GM12878 (cell line): ENCODE measurements at regions not wholly inside any gene's neighbourhood (a gene's known extent, or its start where the extent isn't known, plus 50 kb on each side); places are given as distances from the start of the nearest gene placed in this dataset.

ENCODE experiments used
- CEBPZ ChIP-seq: fragments of 150-350 bp; IDR thresholded peaks from 2 replicates; pipeline ENCODE4 v1.6.1; 2016; ENCODE audit warnings: low read depth, low read length
- EZH2 ChIP-seq: IDR thresholded peaks from 2 replicates; pipeline ENCODE4 v1.6.1; 2012; ENCODE audit warnings: low read depth, mild to moderate bottlenecking, control low read depth, inconsistent platforms, low read length, borderline replicate concordance; ENCODE audit not compliant: control insufficient read depth
- MEF2B ChIP-seq: fragments of 450-650 bp; IDR thresholded peaks from 2 replicates; pipeline ENCODE4 v1.6.1; 2018; ENCODE audit warnings: mild to moderate bottlenecking, moderate library complexity; ENCODE audit not compliant: partially characterized antibody, poor library complexity, severe bottlenecking
- RUNX3 ChIP-seq: IDR thresholded peaks from 2 replicates; pipeline ENCODE4 v1.6.1; 2012; ENCODE audit warnings: low read length, inconsistent platforms
- WRNIP1 ChIP-seq: IDR thresholded peaks from 2 replicates; pipeline ENCODE4 v1.6.1; 2011; ENCODE audit warnings: low read depth, low read length, improper control_type of control experiment, borderline replicate concordance
- TF ChIP-seq, protein P1 (sequence below): fragments of 450-650 bp; IDR thresholded peaks from 2 replicates; pipeline ENCODE4 v1.6.1; 2016; ENCODE audit warnings: mild to moderate bottlenecking
- TF ChIP-seq, protein P2 (sequence below): IDR thresholded peaks from 2 replicates; pipeline ENCODE4 v1.6.1; 2012; ENCODE audit warnings: low read depth, low read length, improper control_type of control experiment

- TF ChIP-seq CEBPZ (no peak), MEF2B (no peak), WRNIP1 (no peak), EZH2 (no peak), RUNX3 (no peak)
- TF ChIP-seq, protein P1, sequence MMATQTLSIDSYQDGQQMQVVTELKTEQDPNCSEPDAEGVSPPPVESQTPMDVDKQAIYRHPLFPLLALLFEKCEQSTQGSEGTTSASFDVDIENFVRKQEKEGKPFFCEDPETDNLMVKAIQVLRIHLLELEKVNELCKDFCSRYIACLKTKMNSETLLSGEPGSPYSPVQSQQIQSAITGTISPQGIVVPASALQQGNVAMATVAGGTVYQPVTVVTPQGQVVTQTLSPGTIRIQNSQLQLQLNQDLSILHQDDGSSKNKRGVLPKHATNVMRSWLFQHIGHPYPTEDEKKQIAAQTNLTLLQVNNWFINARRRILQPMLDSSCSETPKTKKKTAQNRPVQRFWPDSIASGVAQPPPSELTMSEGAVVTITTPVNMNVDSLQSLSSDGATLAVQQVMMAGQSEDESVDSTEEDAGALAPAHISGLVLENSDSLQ = 0 out of 2 replicates have a peak, but pooled peaks have one; percentile 12
- TF ChIP-seq, protein P2, sequence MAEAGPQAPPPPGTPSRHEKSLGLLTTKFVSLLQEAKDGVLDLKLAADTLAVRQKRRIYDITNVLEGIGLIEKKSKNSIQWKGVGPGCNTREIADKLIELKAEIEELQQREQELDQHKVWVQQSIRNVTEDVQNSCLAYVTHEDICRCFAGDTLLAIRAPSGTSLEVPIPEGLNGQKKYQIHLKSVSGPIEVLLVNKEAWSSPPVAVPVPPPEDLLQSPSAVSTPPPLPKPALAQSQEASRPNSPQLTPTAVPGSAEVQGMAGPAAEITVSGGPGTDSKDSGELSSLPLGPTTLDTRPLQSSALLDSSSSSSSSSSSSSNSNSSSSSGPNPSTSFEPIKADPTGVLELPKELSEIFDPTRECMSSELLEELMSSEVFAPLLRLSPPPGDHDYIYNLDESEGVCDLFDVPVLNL = no peak
Observed at GRCh38 chr2:221034026-221034701, 537.9 kb downstream of the EPHA4 start (continued).
